Sciatic nerve (tissue), 2 donors: ENCODE measurements at regions not wholly inside any gene's neighbourhood (a gene's known extent, or its start where the extent isn't known, plus 50 kb on each side); places are given as distances from the start of the nearest gene placed in this dataset.
"Not testable (repeated sequence)": the region's sequence is repeated elsewhere in the genome, so short reads cannot be mapped to it uniquely, and the experiment has no call there.

Experiments
- ATAC-seq: fragments of 200-7000 bp; cut with Tn5 transposase; one replicate; pipeline ENCODE4 v1.9.1; 2020; ENCODE audit warnings: mild to moderate bottlenecking, moderate library complexity
- DNase-seq: peaks from one replicate; pipeline ENCODE4 v3.0.0-alpha.2; 2020; ENCODE audit warnings: low spot score
- intact Hi-C: fragments of 100-400 bp; cut with DNase I; formaldehyde crosslinking; loops from one replicate; pipeline ENCODE4 v1.14.2; 2022
- donor health status: DM: no; HTN: no; CAD: no.
- donor health status: DM: no; HTN: no; CAD: no.

GRCh38 chr5:57402348-57402747 is 80.3 kb downstream of the ACTBL2 start:
- no peak for ATAC-seq
- intact Hi-C loops, result no loop called here

GRCh38 chr5:57398413-57399093 is 84.1 kb downstream of the ACTBL2 start:
- intact Hi-C loops, result no loop called here

More at GRCh38 chr5:57402348-57402747, 80.3 kb downstream of the ACTBL2 start:
- DNase-seq, result no peak

GRCh38 chr5:57396701-57397100 is 85.9 kb downstream of the ACTBL2 start:
- DNase-seq (no peak), ATAC-seq (no peak)
- intact Hi-C loops, result no loop called here

More at GRCh38 chr5:57398413-57399093, 84.1 kb downstream of the ACTBL2 start:
- no peak for ATAC-seq
- DNase-seq, result no peak

GRCh38 chr5:57394421-57395210 is 88.0 kb downstream of the ACTBL2 start:
- DNase-seq (no peak), ATAC-seq (no peak)
- intact Hi-C loops, result no loop called here

- no peak for DNase-seq
- no peak for ATAC-seq
- intact Hi-C loops, result no loop called here
Measured at GRCh38 chr5:57386958-57387357, 95.7 kb downstream of the ACTBL2 start.

- DNase-seq, result no peak
- ATAC-seq, result peak; percentile 53
- intact Hi-C loops, result no loop called here
Measured at GRCh38 chr5:57383093-57383861, 99.3 kb downstream of the ACTBL2 start.

GRCh38 chr5:57382655-57383054 is 100.0 kb downstream of the ACTBL2 start:
- ATAC-seq (no peak), DNase-seq (no peak)
- intact Hi-C loops, result no loop called here

- ATAC-seq, result no peak
- intact Hi-C loops, result no loop called here
Measured at GRCh38 chr5:57370376-57370775, 112.2 kb downstream of the ACTBL2 start.

GRCh38 chr5:57368010-57368409 is 114.6 kb downstream of the ACTBL2 start:
- intact Hi-C loops, result no loop called here
- ATAC-seq (no peak), DNase-seq (no peak)

More at GRCh38 chr5:57370376-57370775, 112.2 kb downstream of the ACTBL2 start:
- DNase-seq, result no peak

- ATAC-seq (no peak), DNase-seq (no peak)
- intact Hi-C loops, result no loop called here
Measured at GRCh38 chr5:57366744-57367143, 115.9 kb downstream of the ACTBL2 start.

- intact Hi-C loops, result no loop called here
Measured at GRCh38 chr5:57362951-57363350, 119.7 kb downstream of the ACTBL2 start.

GRCh38 chr5:57360871-57361270 is 121.7 kb downstream of the ACTBL2 start:
- intact Hi-C loops, result no loop called here
- ATAC-seq (no peak), DNase-seq (no peak)

More at GRCh38 chr5:57362951-57363350, 119.7 kb downstream of the ACTBL2 start:
- ATAC-seq (no peak), DNase-seq (no peak)

GRCh38 chr5:57358796-57359592 is 123.6 kb downstream of the ACTBL2 start:
- DNase-seq, result no peak
- intact Hi-C loops, result no loop called here
- no peak for ATAC-seq

GRCh38 chr5:57356850-57357249 is 125.8 kb downstream of the ACTBL2 start:
- intact Hi-C loops, DNase-seq: not testable (repeated sequence)

GRCh38 chr5:57349214-57349613 is 133.4 kb downstream of the ACTBL2 start:
- intact Hi-C loops, result no loop called here
- DNase-seq (no peak), ATAC-seq (peak; percentile 21)

More at GRCh38 chr5:57356850-57357249, 125.8 kb downstream of the ACTBL2 start:
- ATAC-seq, result not testable (repeated sequence)

GRCh38 chr5:57348376-57349140 is 134.1 kb downstream of the ACTBL2 start:
- peak; percentile 95 for ATAC-seq

GRCh38 chr5:57346328-57346727 is 136.3 kb downstream of the ACTBL2 start:
- intact Hi-C loops, result no loop called here
- no peak for DNase-seq
- no peak for ATAC-seq

More at GRCh38 chr5:57348376-57349140, 134.1 kb downstream of the ACTBL2 start:
- no peak for DNase-seq
- intact Hi-C loops, result no loop called here

- ATAC-seq, result no peak
- DNase-seq, result no peak
- intact Hi-C loops, result no loop called here
Measured at GRCh38 chr5:57341380-57341979, 141.1 kb downstream of the ACTBL2 start.
